ENCODE measurements at regions not wholly inside any gene's neighbourhood (a gene's known extent, or its start where the extent isn't known, plus 50 kb on each side); places are given as distances from the start of the nearest gene placed in this dataset.
A peak's percentile ranks its signal among the peaks of the same experiment; 100 is the strongest.

- TF ChIP-seq CTCF (IDR thresholded peaks at IDR 0.05): no peak
These were observed 166.3 kb upstream of the PDE10A start for GRCh38 chr6:165829376-165829775.

GRCh38 chr6:165827190-165827518 is 164.1 kb upstream of the PDE10A start:
- no peak overlapping the region for H3K27ac ChIP-seq
- intact Hi-C loops (cut with DNase I): no loop called here
- H3K36me3 ChIP-seq: no peaks in the 10 kb centered on the region
- no peaks in the 10 kb centered on the region for H3K9me3 ChIP-seq
- DNase-seq (no peak), ATAC-seq (peak in 1 of 4 donors; percentile 49)
- H3K4me3 ChIP-seq: no peak overlapping the region
- WGBS (ENCODE audit: insufficient coverage, low coverage, low lambda C conversion rate, missing lambda C conversion rate): 95% methylated on average over 6 of the region's 19 CpGs
- TF ChIP-seq CTCF (IDR thresholded peaks at IDR 0.05) (no peak), POLR2A (IDR thresholded peaks at IDR 0.05) (no peak)
- no peaks in the 10 kb centered on the region for H3K27me3 ChIP-seq
- H3K4me1 ChIP-seq: no peaks in the 10 kb centered on the region

More at GRCh38 chr6:165829376-165829775, 166.3 kb upstream of the PDE10A start:
- Histone ChIP-seq H3K4me1 (peaks cover 0 to 6% (median 2%) of the 10 kb centered on the region in 4 donors), H3K27ac (no peak overlapping the region), H3K36me3 (no peaks in the 10 kb centered on the region), H3K27me3 (no peaks in the 10 kb centered on the region), H3K4me3 (no peak overlapping the region), H3K9me3 (no peaks in the 10 kb centered on the region)
- WGBS (ENCODE audit: insufficient coverage, low coverage, low lambda C conversion rate, missing lambda C conversion rate): 88% methylated on average over 5 of the region's 6 CpGs
- intact Hi-C loops (cut with DNase I): no loop called here
- DNase-seq (no peak), ATAC-seq (no peak)

- Histone ChIP-seq H3K9me3 (no peaks in the 10 kb centered on the region), H3K27ac (no peak overlapping the region), H3K4me3 (no peak overlapping the region), H3K36me3 (no peaks in the 10 kb centered on the region), H3K27me3 (no peaks in the 10 kb centered on the region), H3K4me1 (no peaks in the 10 kb centered on the region)
- TF ChIP-seq POLR2A (IDR thresholded peaks at IDR 0.05) (no peak), CTCF (IDR thresholded peaks at IDR 0.05) (no peak)
- DNase-seq (no peak), ATAC-seq (peak in 1 of 4 donors; percentile 51)
- intact Hi-C loops (cut with DNase I): no loop called here
- 76% methylated on average over 10 of the region's 33 CpGs for WGBS (ENCODE audit: insufficient coverage, low coverage, low lambda C conversion rate, missing lambda C conversion rate)
These were observed 163.6 kb upstream of the PDE10A start for GRCh38 chr6:165826487-165827189.

- H3K27me3 ChIP-seq: no peaks in the 10 kb centered on the region
- H3K36me3 ChIP-seq: no peaks in the 10 kb centered on the region
- no peak for TF ChIP-seq POLR2A (IDR thresholded peaks at IDR 0.05)
- no peak for TF ChIP-seq CTCF (IDR thresholded peaks at IDR 0.05)
- H3K4me3 ChIP-seq: no peak overlapping the region
- H3K4me1 ChIP-seq: no peaks in the 10 kb centered on the region
- H3K27ac ChIP-seq: no peak overlapping the region
- H3K9me3 ChIP-seq: no peaks in the 10 kb centered on the region
- DNase-seq (no peak), ATAC-seq (no peak)
- intact Hi-C loops (cut with DNase I): no loop called here
- 78% methylated on average over 1 of the region's 9 CpGs for WGBS (ENCODE audit: insufficient coverage, low coverage, low lambda C conversion rate, missing lambda C conversion rate)
These were observed 162.3 kb upstream of the PDE10A start for GRCh38 chr6:165825256-165825815.

All from right lobe of liver (tissue), 6 donors.